ENCODE measurements at regions not wholly inside any gene's neighbourhood (a gene's known extent, or its start where the extent isn't known, plus 50 kb on each side); places are given as distances from the start of the nearest gene placed in this dataset.
A peak's percentile ranks its signal among the peaks of the same experiment; 100 is the strongest.
"Not testable (repeated sequence)": the region's sequence is repeated elsewhere in the genome, so short reads cannot be mapped to it uniquely, and the experiment has no call there.

- Mint-ChIP-seq H3K36me3 (no peaks in the 10 kb centered on the region), H3K4me1 (peaks cover 13% of the 10 kb centered on the region), H3K4me3 (no peak overlapping the region), H3K9me3 (no peaks in the 10 kb centered on the region), H3K27me3 (peaks cover 4% of the 10 kb centered on the region), H3K27ac (no peak overlapping the region)
- ATAC-seq (ENCODE audit: low read depth), result no peak
- no peak for DNase-seq (ENCODE audit: low spot score in 2 of 2)
Observed at GRCh38 chr18:59067873-59068272, 71.8 kb upstream of the SEC11C start.

GRCh38 chr18:59068276-59069071 lies 71.2 kb upstream of the SEC11C start:
- DNase-seq (ENCODE audit: low spot score in 2 of 2), result no peak
- ATAC-seq (ENCODE audit: low read depth), result no peak

GRCh38 chr18:59070181-59070912 lies 69.3 kb upstream of the SEC11C start:
- Mint-ChIP-seq H3K4me3 (no peak overlapping the region), H3K36me3 (no peaks in the 10 kb centered on the region), H3K27me3 (no peaks in the 10 kb centered on the region), H3K9me3 (no peaks in the 10 kb centered on the region), H3K27ac (no peak overlapping the region), H3K4me1 (peaks cover 14% of the 10 kb centered on the region)
- DNase-seq (ENCODE audit: low spot score in 2 of 2) (peak; percentile 81 to 89), ATAC-seq (ENCODE audit: low read depth) (peak; percentile 83)

More at GRCh38 chr18:59068276-59069071, 71.2 kb upstream of the SEC11C start:
- H3K4me3 Mint-ChIP-seq, result no peak overlapping the region
- H3K4me1 Mint-ChIP-seq, result peaks cover 14% of the 10 kb centered on the region
- H3K36me3 Mint-ChIP-seq, result no peaks in the 10 kb centered on the region
- H3K9me3 Mint-ChIP-seq, result no peaks in the 10 kb centered on the region
- no peak overlapping the region for H3K27ac Mint-ChIP-seq
- H3K27me3 Mint-ChIP-seq, result peaks cover under 1% of the 10 kb centered on the region

- Mint-ChIP-seq H3K27ac (peak overlapping the region; percentile 56), H3K27me3 (no peaks in the 10 kb centered on the region), H3K4me1 (peaks cover 17% of the 10 kb centered on the region), H3K9me3 (no peaks in the 10 kb centered on the region), H3K4me3 (peak overlapping the region; percentile 77), H3K36me3 (no peaks in the 10 kb centered on the region)
- DNase-seq (ENCODE audit: low spot score in 2 of 2) (no peak), ATAC-seq (ENCODE audit: low read depth) (peak; percentile 75)
Observed at GRCh38 chr18:59072727-59073421, 66.8 kb upstream of the SEC11C start.

- no peaks in the 10 kb centered on the region for H3K27me3 Mint-ChIP-seq
- H3K27ac Mint-ChIP-seq, result no peak overlapping the region
- H3K4me3 Mint-ChIP-seq, result no peak overlapping the region
- H3K9me3 Mint-ChIP-seq, result no peaks in the 10 kb centered on the region
- H3K4me1 Mint-ChIP-seq, result peaks cover 18% of the 10 kb centered on the region
- no peaks in the 10 kb centered on the region for H3K36me3 Mint-ChIP-seq
- DNase-seq (ENCODE audit: low spot score in 2 of 2), result no peak
- no peak for ATAC-seq (ENCODE audit: low read depth)
Observed at GRCh38 chr18:59075923-59076322, 63.8 kb upstream of the SEC11C start.

- ATAC-seq (ENCODE audit: low read depth) (no peak), DNase-seq (ENCODE audit: low spot score in 2 of 2) (no peak)
- H3K27me3 Mint-ChIP-seq, result no peaks in the 10 kb centered on the region
- no peaks in the 10 kb centered on the region for H3K36me3 Mint-ChIP-seq
- no peak overlapping the region for H3K27ac Mint-ChIP-seq
- H3K4me3 Mint-ChIP-seq, result no peak overlapping the region
- H3K9me3 Mint-ChIP-seq, result no peaks in the 10 kb centered on the region
- H3K4me1 Mint-ChIP-seq, result peaks cover 18% of the 10 kb centered on the region
Observed at GRCh38 chr18:59079264-59079663, 60.4 kb upstream of the SEC11C start.

- not testable (repeated sequence) for H3K4me3 Mint-ChIP-seq; DNase-seq (ENCODE audit: low spot score in 2 of 2); H3K27me3 Mint-ChIP-seq; H3K9me3 Mint-ChIP-seq; H3K27ac Mint-ChIP-seq; ATAC-seq (ENCODE audit: low read depth); H3K36me3 Mint-ChIP-seq
- peaks cover 15% of the 10 kb centered on the region for H3K4me1 Mint-ChIP-seq
Observed at GRCh38 chr18:59079687-59080501, 59.8 kb upstream of the SEC11C start.

GRCh38 chr18:59083136-59083818 lies 56.4 kb upstream of the SEC11C start:
- Mint-ChIP-seq H3K27ac (no peak overlapping the region), H3K4me3 (peak overlapping the region; percentile 69), H3K9me3 (no peaks in the 10 kb centered on the region), H3K36me3 (no peaks in the 10 kb centered on the region), H3K4me1 (peaks cover 19% of the 10 kb centered on the region), H3K27me3 (no peaks in the 10 kb centered on the region)
- DNase-seq (ENCODE audit: low spot score in 2 of 2), result no peak
- ATAC-seq (ENCODE audit: low read depth), result no peak

- Mint-ChIP-seq H3K4me3 (no peak overlapping the region), H3K9me3 (no peaks in the 10 kb centered on the region), H3K27ac (no peak overlapping the region), H3K4me1 (peaks cover 16% of the 10 kb centered on the region), H3K27me3 (no peaks in the 10 kb centered on the region), H3K36me3 (no peaks in the 10 kb centered on the region)
- DNase-seq (ENCODE audit: low spot score in 2 of 2) (no peak), ATAC-seq (ENCODE audit: low read depth) (no peak)
Observed at GRCh38 chr18:59085126-59085794, 54.4 kb upstream of the SEC11C start.

GRCh38 chr18:59085797-59086196 lies 53.9 kb upstream of the SEC11C start:
- H3K4me3 Mint-ChIP-seq, result no peak overlapping the region
- no peak for DNase-seq (ENCODE audit: low spot score in 2 of 2)
- H3K27ac Mint-ChIP-seq, result no peak overlapping the region
- no peak for ATAC-seq (ENCODE audit: low read depth)
- H3K9me3 Mint-ChIP-seq, result no peaks in the 10 kb centered on the region
- H3K27me3 Mint-ChIP-seq, result no peaks in the 10 kb centered on the region
- H3K4me1 Mint-ChIP-seq, result peaks cover 16% of the 10 kb centered on the region
- H3K36me3 Mint-ChIP-seq, result no peaks in the 10 kb centered on the region

GRCh38 chr18:59086522-59086921 lies 53.2 kb upstream of the SEC11C start:
- H3K9me3 Mint-ChIP-seq, result no peaks in the 10 kb centered on the region
- ATAC-seq (ENCODE audit: low read depth) (no peak), DNase-seq (ENCODE audit: low spot score in 2 of 2) (no peak)
- no peaks in the 10 kb centered on the region for H3K27me3 Mint-ChIP-seq
- H3K27ac Mint-ChIP-seq, result no peak overlapping the region
- H3K36me3 Mint-ChIP-seq, result no peaks in the 10 kb centered on the region
- H3K4me1 Mint-ChIP-seq, result peaks cover 16% of the 10 kb centered on the region
- H3K4me3 Mint-ChIP-seq, result no peak overlapping the region

GRCh38 chr18:59087391-59087790 lies 52.3 kb upstream of the SEC11C start:
- no peaks in the 10 kb centered on the region for H3K27me3 Mint-ChIP-seq
- peaks cover 16% of the 10 kb centered on the region for H3K4me1 Mint-ChIP-seq
- H3K4me3 Mint-ChIP-seq, result no peak overlapping the region
- DNase-seq (ENCODE audit: low spot score in 2 of 2) (no peak), ATAC-seq (ENCODE audit: low read depth) (no peak)
- H3K9me3 Mint-ChIP-seq, result no peaks in the 10 kb centered on the region
- no peak overlapping the region for H3K27ac Mint-ChIP-seq
- no peaks in the 10 kb centered on the region for H3K36me3 Mint-ChIP-seq

All from memory B cell (primary cell).